ENCODE measurements at regions not wholly inside any gene's neighbourhood (a gene's known extent, or its start where the extent isn't known, plus 50 kb on each side); places are given as distances from the start of the nearest gene placed in this dataset.

DNA sequence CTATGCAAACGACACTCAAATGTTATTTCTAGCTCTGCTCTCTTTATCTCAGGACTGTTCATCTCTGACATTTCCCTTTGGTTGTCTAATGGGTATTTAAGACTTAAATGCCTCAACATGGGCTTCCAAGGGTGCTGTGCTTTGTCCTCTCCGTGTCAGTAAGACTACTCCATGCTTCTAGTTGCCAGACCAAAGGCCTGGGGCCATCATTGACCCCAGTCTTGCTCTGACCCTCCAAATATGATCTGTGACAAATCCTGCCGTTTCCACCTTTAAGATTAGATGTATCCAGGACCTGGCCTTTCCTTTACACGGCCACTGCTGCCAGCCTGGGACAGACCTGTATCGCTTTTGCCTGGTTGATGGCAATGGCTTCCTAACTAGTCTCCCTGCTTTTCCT lies 126.3 kb upstream of the DYRK2 start:
- Histone ChIP-seq H4K5ac (ENCODE audit: low read depth, low read length) (no peak overlapping the region), H3K27me3 (ENCODE audit: control insufficient read depth, insufficient read depth, low read length) (peaks cover 15% of the 10 kb centered on the region), H4K91ac (ENCODE audit: insufficient read depth, low read depth, low read length) (no peak overlapping the region), H4K8ac (ENCODE audit: low read depth in 2 of 2, low read length in 2 of 2) (no peak overlapping the region), H2BK5ac (ENCODE audit: low read depth, low read length, poor library complexity, severe bottlenecking) (no peak overlapping the region), H3K4ac (ENCODE audit: low read depth, low read length) (no peak overlapping the region), H4K20me1 (ENCODE audit: insufficient read depth, low read length) (no peaks in the 10 kb centered on the region), H3K9me1 (ENCODE audit: insufficient read depth, low read length) (peaks cover 3% of the 10 kb centered on the region; the same call in 1 of the 2 replicates), H3K9ac (ENCODE audit: low read depth, low read length) (no peak overlapping the region), H3K56ac (ENCODE audit: extremely low read depth, insufficient read depth, low read length) (no peak overlapping the region), H3K23ac (ENCODE audit: low read depth, low read length) (no peak overlapping the region), H3K79me1 (ENCODE audit: low read depth in 1 of 2, low read length in 2 of 2) (no peaks in the 10 kb centered on the region), H3K18ac (ENCODE audit: low read depth, low read length) (no peak overlapping the region), H3K14ac (replicated peaks; ENCODE audit: low read depth, low read length) (no peak overlapping the region), H3K4me1 (ENCODE audit: control insufficient read depth, insufficient read depth, low read length) (no peaks in the 10 kb centered on the region), H2AK5ac (ENCODE audit: low read depth, low read length) (no peak overlapping the region), H2AFZ (replicated peaks; ENCODE audit: low read length, poor library complexity) (no peak overlapping the region), H2BK20ac (ENCODE audit: low read depth, low read length) (no peak overlapping the region), H3K9me3 (ENCODE audit: control insufficient read depth, insufficient read depth, low read length) (no peaks in the 10 kb centered on the region), H3K27ac (ENCODE audit: insufficient read depth, low read length) (no peak overlapping the region), H2BK120ac (ENCODE audit: low read depth, low read length) (no peak overlapping the region), H3K4me2 (ENCODE audit: low read depth, low read length) (no peak overlapping the region), H3K36me3 (ENCODE audit: control insufficient read depth, insufficient read depth, low read length) (no peaks in the 10 kb centered on the region), H2AK9ac (replicated peaks; ENCODE audit: low read depth, low read length, poor library complexity) (peak overlapping the region; percentile 12), H2BK15ac (ENCODE audit: low read depth, low read length) (no peak overlapping the region), H3K4me3 (ENCODE audit: insufficient read depth, low read depth, low read length) (no peak overlapping the region)
- ATAC-seq (ENCODE audit: low read depth), result no peak
- no peak for TF ChIP-seq MAFK (IDR thresholded peaks at IDR 0.05; ENCODE audit: low read depth, low read length)
- TF ChIP-seq CHD1 (IDR thresholded peaks at IDR 0.05; ENCODE audit: low read depth, low read length), result no peak
- TF ChIP-seq, protein P1, sequence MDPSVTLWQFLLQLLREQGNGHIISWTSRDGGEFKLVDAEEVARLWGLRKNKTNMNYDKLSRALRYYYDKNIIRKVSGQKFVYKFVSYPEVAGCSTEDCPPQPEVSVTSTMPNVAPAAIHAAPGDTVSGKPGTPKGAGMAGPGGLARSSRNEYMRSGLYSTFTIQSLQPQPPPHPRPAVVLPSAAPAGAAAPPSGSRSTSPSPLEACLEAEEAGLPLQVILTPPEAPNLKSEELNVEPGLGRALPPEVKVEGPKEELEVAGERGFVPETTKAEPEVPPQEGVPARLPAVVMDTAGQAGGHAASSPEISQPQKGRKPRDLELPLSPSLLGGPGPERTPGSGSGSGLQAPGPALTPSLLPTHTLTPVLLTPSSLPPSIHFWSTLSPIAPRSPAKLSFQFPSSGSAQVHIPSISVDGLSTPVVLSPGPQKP (IDR thresholded peaks at IDR 0.05; ENCODE audit: borderline replicate concordance, low read depth, low read length), result no peak
- no peak for TF ChIP-seq MXI1 (IDR thresholded peaks at IDR 0.05; ENCODE audit: borderline replicate concordance, low read depth, low read length)
- TF ChIP-seq BHLHE40 (IDR thresholded peaks at IDR 0.05; ENCODE audit: low read depth, low read length), result no peak
- TF ChIP-seq RFX5 (IDR thresholded peaks at IDR 0.05; ENCODE audit: low read depth, low read length), result no peak
- TF ChIP-seq, protein P2, sequence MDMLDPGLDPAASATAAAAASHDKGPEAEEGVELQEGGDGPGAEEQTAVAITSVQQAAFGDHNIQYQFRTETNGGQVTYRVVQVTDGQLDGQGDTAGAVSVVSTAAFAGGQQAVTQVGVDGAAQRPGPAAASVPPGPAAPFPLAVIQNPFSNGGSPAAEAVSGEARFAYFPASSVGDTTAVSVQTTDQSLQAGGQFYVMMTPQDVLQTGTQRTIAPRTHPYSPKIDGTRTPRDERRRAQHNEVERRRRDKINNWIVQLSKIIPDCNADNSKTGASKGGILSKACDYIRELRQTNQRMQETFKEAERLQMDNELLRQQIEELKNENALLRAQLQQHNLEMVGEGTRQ (IDR thresholded peaks at IDR 0.05; ENCODE audit: low read depth, low read length), result no peak
- TF ChIP-seq CEBPB (IDR thresholded peaks at IDR 0.05; ENCODE audit: low read depth, low read length), result no peak
- no peak for TF ChIP-seq CTCF (conservative IDR thresholded peaks at IDR 0.05; ENCODE audit: low read depth, low read length)
- TF ChIP-seq NFE2L2 (IDR thresholded peaks at IDR 0.05; ENCODE audit: low read depth, low read length), result no peak
- TF ChIP-seq POLR2A (IDR thresholded peaks at IDR 0.05; ENCODE audit: low read depth, low read length), result no peak
- TF ChIP-seq MAZ (IDR thresholded peaks at IDR 0.05; ENCODE audit: borderline replicate concordance, low read depth, low read length), result no peak
- no peak for TF ChIP-seq FOS (IDR thresholded peaks at IDR 0.05; ENCODE audit: low read depth, low read length)
- no peak for TF ChIP-seq RAD21 (IDR thresholded peaks at IDR 0.05; ENCODE audit: low read length)
- no peak for TF ChIP-seq SMC3 (IDR thresholded peaks at IDR 0.05; ENCODE audit: low read depth, low read length)
- TF ChIP-seq RCOR1 (IDR thresholded peaks at IDR 0.05; ENCODE audit: insufficient replicate concordance, low read length), result no peak
- no peak for DNase-seq
- ChIA-PET CTCF (no interaction called here), POLR2A (ENCODE audit: unreplicated experiment) (no interaction called here)
- in situ Hi-C loops (cut with MboI; ENCODE audit: low sequenced_read_pairs), result no loop called here
- 64% methylated on average over 3 of the region's 5 CpGs; no CpG with 5 or more reads in 1 of the 2 experiments for WGBS, 2 experiments (ENCODE audit: extremely low coverage in 2 of 2, insufficient read length in 1 of 2)
- BruUV-seq (replicated peaks), result no TSS peak
- intact Hi-C loops (cut with micrococcal nuclease), result no loop called here
- dilution Hi-C loops (cut with HindIII; ENCODE audit: low sequenced_read_pairs, unreplicated experiment), result no loop called here
